ENCODE measurements at regions not wholly inside any gene's neighbourhood (a gene's known extent, or its start where the extent isn't known, plus 50 kb on each side); places are given as distances from the start of the nearest gene placed in this dataset.

DNA sequence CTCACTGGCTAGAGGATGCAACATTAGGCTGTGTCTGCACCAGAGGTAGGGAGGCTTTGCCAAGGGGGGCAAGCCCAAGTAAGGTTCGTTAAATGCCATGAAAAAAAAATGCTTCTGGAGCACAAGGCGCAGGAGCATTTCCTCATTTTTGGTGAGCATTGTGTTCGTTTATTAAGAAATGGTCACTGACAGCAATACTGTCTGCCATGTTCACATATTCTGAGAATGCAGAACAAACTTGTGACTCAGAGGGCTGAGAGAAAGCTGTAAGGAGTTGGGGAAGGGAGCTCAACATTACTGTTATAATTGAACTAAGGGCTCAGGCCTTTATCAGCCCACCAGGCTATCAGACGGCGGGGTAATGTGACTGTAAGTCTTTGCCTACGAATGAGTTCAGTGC lies 465.4 kb upstream of the BTBD3 start:
- TF ChIP-seq, protein P1, sequence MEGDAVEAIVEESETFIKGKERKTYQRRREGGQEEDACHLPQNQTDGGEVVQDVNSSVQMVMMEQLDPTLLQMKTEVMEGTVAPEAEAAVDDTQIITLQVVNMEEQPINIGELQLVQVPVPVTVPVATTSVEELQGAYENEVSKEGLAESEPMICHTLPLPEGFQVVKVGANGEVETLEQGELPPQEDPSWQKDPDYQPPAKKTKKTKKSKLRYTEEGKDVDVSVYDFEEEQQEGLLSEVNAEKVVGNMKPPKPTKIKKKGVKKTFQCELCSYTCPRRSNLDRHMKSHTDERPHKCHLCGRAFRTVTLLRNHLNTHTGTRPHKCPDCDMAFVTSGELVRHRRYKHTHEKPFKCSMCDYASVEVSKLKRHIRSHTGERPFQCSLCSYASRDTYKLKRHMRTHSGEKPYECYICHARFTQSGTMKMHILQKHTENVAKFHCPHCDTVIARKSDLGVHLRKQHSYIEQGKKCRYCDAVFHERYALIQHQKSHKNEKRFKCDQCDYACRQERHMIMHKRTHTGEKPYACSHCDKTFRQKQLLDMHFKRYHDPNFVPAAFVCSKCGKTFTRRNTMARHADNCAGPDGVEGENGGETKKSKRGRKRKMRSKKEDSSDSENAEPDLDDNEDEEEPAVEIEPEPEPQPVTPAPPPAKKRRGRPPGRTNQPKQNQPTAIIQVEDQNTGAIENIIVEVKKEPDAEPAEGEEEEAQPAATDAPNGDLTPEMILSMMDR (conservative IDR thresholded peaks at IDR 0.05): no peak
- no peak for TF ChIP-seq EZH2 (IDR thresholded peaks at IDR 0.05; ENCODE audit: low read depth)
